Right atrium auricular region (tissue), 2 donors: ENCODE measurements at regions not wholly inside any gene's neighbourhood (a gene's known extent, or its start where the extent isn't known, plus 50 kb on each side); places are given as distances from the start of the nearest gene placed in this dataset.

ENCODE experiments used
- DNase-seq: peaks from one replicate; pipeline ENCODE4 v3.0.0-alpha.2; 2019; ENCODE audit warnings: low spot score
- H3K27ac ChIP-seq, 2 donors: fragments of 200-600 bp; sonication (generic); 1 replicate in 1 of 2; 2 replicates in 1 of 2; pipeline ENCODE4 v1.5.1; 2016 to 2019
- H3K27me3 ChIP-seq, 2 donors: fragments of 200-600 bp; sonication (generic); one replicate each; pipeline versions ENCODE4 v1.5.1 to v1.6.0; 2017 to 2019
- H3K36me3 ChIP-seq: fragments of 200-600 bp; sonication (generic); one replicate; pipeline ENCODE4 v1.5.1; 2016
- H3K4me1 ChIP-seq, 2 donors: fragments of 200-600 bp; sonication (generic); one replicate each; pipeline versions ENCODE4 v1.5.1 to v1.6.0; 2017 to 2019
- H3K4me3 ChIP-seq, 2 donors: fragments of 200-600 bp; sonication (generic); 1 replicate in 1 of 2; 2 replicates in 1 of 2; pipeline ENCODE4 v1.5.1; 2017 to 2019; ENCODE audit warnings: mild to moderate bottlenecking in 1 of 2, moderate library complexity in 1 of 2
- H3K9me3 ChIP-seq, 2 donors: fragments of 200-600 bp; sonication (generic); one replicate each; pipeline ENCODE4 v1.5.1; 2019
- TF ChIP-seq, protein P1 (sequence below), 2 donors: fragments of 200-600 bp; sonication (generic); IDR thresholded peaks; one replicate each; pipeline ENCODE4 v1.5.1; 2019; ENCODE audit warnings: antibody characterized with exemption in 2 of 2

GRCh38 chr10:89092981-89093380 lies 102.4 kb downstream of the FAS start:
- Histone ChIP-seq H3K4me3 (no peak overlapping the region), H3K27me3 (no peaks in the 10 kb centered on the region), H3K4me1 (peaks cover 0 to 5% of the 10 kb centered on the region in 2 donors), H3K36me3 (no peaks in the 10 kb centered on the region), H3K27ac (no peak overlapping the region), H3K9me3 (no peaks in the 10 kb centered on the region)
- TF ChIP-seq, protein P1, sequence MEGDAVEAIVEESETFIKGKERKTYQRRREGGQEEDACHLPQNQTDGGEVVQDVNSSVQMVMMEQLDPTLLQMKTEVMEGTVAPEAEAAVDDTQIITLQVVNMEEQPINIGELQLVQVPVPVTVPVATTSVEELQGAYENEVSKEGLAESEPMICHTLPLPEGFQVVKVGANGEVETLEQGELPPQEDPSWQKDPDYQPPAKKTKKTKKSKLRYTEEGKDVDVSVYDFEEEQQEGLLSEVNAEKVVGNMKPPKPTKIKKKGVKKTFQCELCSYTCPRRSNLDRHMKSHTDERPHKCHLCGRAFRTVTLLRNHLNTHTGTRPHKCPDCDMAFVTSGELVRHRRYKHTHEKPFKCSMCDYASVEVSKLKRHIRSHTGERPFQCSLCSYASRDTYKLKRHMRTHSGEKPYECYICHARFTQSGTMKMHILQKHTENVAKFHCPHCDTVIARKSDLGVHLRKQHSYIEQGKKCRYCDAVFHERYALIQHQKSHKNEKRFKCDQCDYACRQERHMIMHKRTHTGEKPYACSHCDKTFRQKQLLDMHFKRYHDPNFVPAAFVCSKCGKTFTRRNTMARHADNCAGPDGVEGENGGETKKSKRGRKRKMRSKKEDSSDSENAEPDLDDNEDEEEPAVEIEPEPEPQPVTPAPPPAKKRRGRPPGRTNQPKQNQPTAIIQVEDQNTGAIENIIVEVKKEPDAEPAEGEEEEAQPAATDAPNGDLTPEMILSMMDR (IDR thresholded peaks at IDR 0.05) = no peak
- DNase-seq = no peak

GRCh38 chr10:89092439-89092838 lies 101.8 kb downstream of the FAS start:
- Histone ChIP-seq H3K36me3 (no peaks in the 10 kb centered on the region), H3K9me3 (no peaks in the 10 kb centered on the region), H3K4me3 (no peak overlapping the region), H3K4me1 (peaks cover 0 to 5% of the 10 kb centered on the region in 2 donors), H3K27me3 (no peaks in the 10 kb centered on the region), H3K27ac (no peak overlapping the region)
- no peak for DNase-seq
- TF ChIP-seq, protein P1 (IDR thresholded peaks at IDR 0.05) = no peak

DNA sequence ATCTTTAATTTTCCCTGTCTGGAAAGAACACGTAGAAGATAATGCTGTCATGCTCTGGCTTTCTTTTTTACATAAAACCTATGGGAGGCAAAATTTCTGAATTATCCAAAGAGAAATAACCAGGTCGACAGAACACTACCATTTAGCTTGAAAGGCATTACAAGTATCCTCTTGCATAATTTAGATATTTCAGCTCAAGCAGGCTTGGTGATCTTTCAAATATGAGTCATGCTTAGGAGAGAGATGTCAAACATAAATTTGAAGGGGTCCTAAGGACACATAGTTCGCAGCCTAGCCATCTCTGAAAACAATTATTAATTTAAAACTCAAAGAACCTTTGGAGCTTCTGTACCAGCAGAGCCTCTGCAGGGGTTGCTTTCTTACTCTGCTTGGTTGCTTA lies 100.9 kb downstream of the FAS start:
- H3K27ac ChIP-seq = no peak overlapping the region
- H3K4me3 ChIP-seq = no peak overlapping the region
- H3K9me3 ChIP-seq = no peaks in the 10 kb centered on the region
- TF ChIP-seq, protein P1 (IDR thresholded peaks at IDR 0.05) = no peak
- no peaks in the 10 kb centered on the region for H3K36me3 ChIP-seq
- no peaks in the 10 kb centered on the region for H3K27me3 ChIP-seq
- peaks cover 0 to 5% of the 10 kb centered on the region in 2 donors for H3K4me1 ChIP-seq
- DNase-seq = no peak

- H3K9me3 ChIP-seq = no peaks in the 10 kb centered on the region
- peaks cover 0 to 5% of the 10 kb centered on the region in 2 donors for H3K4me1 ChIP-seq
- H3K27ac ChIP-seq = no peak overlapping the region
- H3K27me3 ChIP-seq = no peaks in the 10 kb centered on the region
- TF ChIP-seq, protein P1 (IDR thresholded peaks at IDR 0.05) = no peak
- no peak overlapping the region for H3K4me3 ChIP-seq
- DNase-seq = no peak
- H3K36me3 ChIP-seq = no peaks in the 10 kb centered on the region
Observed at GRCh38 chr10:89090756-89091445, 100.3 kb downstream of the FAS start.

DNA sequence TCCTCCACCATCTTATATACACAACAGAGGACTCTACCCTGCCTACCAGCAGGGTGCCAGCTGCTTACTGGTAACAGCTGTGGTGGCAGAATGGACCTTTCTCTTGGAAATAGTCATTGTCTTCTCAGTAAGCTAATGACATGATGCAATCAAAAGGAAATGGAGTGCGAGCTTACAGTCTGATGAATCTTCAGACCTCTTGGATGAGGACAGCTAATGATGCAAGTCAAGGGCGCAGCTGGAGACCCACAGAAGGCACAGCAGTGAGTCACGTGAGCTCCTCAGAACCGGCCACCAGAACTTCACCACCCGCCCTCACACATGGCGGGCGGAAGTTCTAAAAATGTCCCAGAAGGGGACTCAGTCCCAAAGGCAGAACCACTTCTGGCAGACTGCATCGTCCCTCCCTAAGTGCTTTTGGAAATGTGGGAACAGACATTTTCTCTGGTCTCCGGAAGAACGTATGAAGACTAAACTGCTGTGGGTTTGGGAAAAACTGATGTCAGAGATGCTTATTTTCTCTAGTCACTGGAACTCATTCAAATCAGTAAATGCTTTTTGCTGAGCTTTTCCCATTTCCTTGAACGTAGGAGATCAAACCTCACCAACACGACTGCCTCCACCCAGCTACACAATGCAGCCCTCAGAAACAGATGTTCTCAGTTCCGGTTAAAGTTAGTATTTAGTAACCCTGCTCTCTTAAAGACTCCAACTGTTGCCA lies 96.4 kb downstream of the FAS start:
- H3K4me3 ChIP-seq = peak overlapping the region in 1 of 2 donors; percentile 23
- H3K36me3 ChIP-seq = no peaks in the 10 kb centered on the region
- TF ChIP-seq, protein P1 (IDR thresholded peaks at IDR 0.05) = no peak
- H3K27ac ChIP-seq = peak overlapping the region; percentile 45 to 71
- no peaks in the 10 kb centered on the region for H3K27me3 ChIP-seq
- peaks cover 0 to 5% of the 10 kb centered on the region in 2 donors for H3K4me1 ChIP-seq
- peak; percentile 90 for DNase-seq
- no peaks in the 10 kb centered on the region for H3K9me3 ChIP-seq
